Germinal center (tissue), 1 donor: ENCODE measurements at regions not wholly inside any gene's neighbourhood (a gene's known extent, or its start where the extent isn't known, plus 50 kb on each side); places are given as distances from the start of the nearest gene placed in this dataset.
A peak's percentile ranks its signal among the peaks of the same experiment; 100 is the strongest.
"Not testable (repeated sequence)": the region's sequence is repeated elsewhere in the genome, so short reads cannot be mapped to it uniquely, and the experiment has no call there.

Experiments used
- DNase-seq: peaks from one replicate; pipeline ENCODE4 v3.0.0; 2012; ENCODE audit warnings: mixed read lengths, low spot score

DNA sequence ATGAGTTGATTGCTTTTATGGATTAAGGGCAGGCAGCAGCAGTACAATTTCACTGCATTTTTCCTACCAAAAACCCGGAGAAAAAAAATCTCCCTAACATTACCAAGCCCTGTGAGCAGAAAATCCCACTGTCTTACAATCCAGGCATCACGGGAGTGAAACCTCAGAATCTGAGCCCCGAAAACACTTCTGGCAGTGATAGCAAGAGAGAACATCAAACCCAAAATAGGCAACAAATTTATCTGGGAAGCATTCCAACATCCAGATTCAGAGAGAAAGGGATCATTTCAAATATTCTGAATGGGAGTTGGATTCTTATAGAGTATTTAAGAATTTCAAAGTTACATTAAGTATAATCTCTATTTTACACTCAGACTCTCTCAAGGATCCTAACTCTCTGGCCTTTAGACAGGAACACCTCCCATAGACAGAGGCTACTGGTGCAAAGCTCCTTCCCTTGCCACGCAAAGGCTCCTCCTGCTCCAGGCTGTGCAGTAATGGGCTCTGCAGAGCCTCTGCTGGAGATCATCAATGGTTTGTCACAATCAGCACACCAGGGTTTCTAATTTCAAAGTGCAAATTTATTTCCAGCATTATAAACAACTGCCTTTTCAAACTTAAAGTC lies 256.9 kb downstream of the PARM1 start:
- no peak for DNase-seq

DNA sequence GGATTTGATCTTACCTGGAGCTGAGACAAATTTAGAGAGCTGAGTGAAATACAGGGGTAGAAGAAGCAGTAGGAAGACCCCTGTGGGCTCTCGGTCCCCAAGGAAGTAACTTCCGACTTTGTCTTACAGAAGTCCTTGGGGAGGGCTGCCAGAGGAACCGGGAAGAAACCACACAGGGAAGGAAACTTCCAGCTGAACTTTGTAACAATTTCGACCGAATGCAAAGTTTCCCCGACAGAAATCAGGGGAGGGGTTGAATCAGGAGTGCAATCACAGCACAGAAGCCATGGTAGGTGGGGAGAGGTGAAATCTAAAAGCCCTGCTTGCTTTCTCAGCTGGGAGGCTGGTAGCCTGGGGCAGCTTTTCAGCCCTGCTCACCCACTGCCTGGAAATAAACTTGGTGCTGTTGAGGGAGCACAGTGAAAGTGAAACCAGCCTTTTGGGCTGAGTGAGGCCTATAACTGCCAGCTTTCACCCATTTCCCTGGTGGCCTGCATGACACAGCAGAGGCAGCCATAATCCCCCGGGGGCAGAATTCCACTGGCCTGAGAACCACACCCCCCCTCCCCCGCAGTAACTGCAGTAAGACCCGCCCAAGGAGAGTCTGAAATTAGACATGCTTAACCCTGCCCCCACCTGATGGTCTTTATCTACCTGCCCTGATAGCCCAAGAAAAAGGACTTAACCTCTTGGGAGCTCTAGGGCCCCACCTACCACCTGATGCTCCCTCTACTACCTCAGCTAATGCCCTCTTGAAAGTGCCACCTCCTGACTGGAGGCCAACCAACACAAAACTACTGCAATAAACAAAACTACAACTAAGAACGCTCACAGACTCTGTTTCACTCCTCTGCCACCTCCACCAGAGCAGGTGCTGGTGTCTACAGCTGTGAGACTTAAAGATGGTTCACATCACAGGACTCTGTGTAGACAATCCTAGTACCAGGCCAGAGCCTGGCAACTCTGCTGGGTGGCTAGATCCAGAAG lies 248.2 kb downstream of the PARM1 start:
- peak; percentile 28 for DNase-seq

DNA sequence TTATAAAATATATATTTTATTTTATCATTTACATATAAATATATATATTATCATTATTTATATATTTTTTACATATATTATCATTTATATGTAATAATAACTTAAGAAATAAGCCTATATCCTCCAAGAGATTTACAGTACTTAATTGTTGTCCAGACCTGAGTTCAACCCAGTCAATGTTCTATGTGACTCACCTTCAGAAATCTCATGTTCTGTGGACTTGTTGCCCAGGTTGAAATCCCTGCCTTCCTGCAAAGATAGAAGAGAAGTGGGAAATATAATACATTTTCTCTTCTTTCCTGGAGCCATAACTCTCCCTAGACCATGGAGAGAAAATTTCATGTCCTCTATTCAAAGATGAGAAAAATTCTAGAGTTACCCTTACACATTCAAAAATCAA lies 247.3 kb downstream of the PARM1 start:
- no peak for DNase-seq

DNA sequence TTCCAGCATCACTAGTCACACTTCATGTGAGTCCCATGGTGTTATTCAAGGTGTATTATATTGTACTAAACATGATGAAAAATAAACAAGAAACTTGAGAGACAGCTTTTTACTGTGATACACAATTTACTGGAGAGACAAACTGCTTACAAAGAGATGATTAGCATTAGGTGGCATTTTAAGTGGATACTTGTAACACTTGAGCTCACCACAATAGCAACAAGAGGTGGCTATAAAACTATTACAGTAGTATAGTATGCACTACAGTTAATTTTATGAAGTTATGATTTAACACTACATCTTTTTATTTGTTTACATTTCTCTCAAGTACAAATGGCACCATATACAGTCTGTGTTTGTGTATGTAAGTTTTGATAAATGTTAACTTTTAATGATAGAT lies 246.6 kb downstream of the PARM1 start:
- DNase-seq, result no peak

DNA sequence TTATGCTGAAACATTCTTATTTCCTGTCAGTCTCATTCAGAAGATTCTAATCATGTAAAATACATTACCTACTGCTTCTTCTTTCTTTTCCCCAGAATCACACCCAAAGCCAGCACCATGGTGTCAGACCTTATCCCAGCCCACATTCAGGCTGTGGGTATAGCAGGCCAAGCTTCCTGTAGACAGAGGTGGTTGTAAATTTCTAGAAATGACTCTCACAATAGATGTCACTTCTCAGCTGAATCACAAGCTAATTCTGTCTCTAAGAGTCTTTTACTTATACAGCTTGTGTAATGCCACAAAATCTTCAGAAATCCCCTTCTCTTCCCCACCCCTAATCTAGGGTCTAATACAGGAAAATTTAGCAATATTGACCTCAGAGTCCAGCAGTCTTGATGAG lies 239.6 kb downstream of the PARM1 start:
- DNase-seq, result no peak

DNA sequence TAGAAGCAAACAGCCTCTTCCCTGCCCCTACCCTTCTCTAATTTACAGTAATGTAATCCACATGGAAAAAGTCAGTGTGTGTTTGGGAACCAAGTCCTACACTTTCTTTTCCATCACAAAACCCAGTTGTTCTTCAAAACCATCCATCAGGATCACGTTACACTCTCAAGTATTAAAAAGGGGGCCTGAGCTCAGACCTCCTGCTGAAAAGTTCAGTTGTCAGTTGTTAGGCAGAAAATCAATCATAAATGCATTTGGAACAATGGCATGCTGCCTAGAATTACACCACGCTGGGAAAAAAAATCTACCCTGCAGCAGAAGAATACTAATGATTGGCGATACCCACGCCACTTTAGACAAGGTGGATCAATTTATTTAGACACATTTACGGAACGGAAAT lies 236.5 kb downstream of the PARM1 start:
- DNase-seq, result no peak

DNA sequence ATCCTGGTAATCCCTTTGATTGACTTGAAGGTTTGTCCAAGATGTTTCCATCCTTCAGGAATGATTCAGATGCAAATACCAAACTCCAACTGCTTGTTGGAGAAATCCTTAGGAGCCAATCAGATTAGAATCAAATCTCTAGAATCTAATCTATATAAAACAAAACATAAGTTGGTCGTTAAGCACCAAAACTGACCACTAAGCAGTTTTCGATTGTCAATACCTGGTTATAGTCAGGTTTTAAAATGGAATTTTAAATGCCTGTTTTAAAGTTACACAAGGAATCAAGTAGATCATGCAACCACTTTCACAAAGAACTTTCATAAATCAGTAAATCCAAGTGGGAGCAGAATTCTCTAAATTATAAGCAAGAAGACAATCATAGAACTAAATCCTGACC lies 236.1 kb downstream of the PARM1 start:
- no peak for DNase-seq

DNA sequence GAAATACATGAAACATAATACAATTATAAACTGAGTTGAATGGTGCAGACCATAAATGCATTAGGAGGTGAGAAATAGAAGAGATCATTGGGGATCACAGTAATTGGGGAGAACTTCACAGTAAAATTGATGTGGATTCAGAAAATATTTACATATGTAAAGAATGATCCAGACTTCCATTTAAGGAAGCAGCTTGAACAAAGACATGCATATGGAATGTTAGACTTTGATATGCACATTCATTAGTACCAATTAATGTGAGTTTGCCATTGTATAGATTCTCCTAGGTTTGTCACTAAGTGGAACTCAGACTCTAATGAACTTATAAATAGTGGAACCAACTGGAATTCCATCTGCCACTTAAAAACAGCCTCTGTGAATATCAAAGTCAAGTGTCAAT lies 235.6 kb downstream of the PARM1 start:
- DNase-seq, result no peak

DNA sequence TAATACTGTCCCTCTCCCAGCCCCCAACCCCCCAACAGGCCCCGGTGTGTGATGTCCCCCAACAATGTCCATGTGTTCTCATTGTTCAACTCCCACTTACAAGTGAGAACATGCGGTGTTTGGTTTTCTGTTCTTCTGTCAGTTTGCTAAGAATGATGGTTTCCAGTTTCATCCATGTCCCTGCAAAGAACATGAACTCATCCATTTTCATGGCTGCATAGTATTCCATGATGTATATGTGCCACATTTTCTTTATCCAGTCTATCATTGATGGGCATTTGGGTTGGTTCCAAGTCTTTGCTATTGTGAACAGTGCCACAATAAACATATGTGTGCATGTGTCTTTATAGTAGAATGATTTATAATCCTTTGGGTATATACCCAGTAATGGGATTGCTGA lies 232.2 kb downstream of the PARM1 start:
- not testable (repeated sequence) for DNase-seq

DNA sequence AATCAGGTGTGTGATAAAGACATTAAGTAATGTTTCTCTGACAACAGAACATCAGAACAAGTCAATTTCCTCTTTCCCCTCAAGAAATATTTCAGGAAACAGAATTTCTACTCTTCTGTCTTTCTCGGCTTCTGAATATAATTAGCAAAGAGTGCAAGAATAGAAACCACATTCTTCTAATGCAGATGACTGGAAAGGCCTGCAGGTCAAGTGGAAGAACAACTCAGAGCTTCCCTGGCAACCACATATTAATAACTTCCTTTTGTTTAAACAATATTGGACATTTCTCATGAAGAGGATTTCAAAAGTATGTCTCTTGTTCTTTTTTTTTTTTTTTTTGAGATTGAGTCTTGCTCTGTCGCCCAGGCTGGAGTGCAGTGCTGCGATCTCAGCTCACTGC lies 225.5 kb downstream of the PARM1 start:
- no peak for DNase-seq

DNA sequence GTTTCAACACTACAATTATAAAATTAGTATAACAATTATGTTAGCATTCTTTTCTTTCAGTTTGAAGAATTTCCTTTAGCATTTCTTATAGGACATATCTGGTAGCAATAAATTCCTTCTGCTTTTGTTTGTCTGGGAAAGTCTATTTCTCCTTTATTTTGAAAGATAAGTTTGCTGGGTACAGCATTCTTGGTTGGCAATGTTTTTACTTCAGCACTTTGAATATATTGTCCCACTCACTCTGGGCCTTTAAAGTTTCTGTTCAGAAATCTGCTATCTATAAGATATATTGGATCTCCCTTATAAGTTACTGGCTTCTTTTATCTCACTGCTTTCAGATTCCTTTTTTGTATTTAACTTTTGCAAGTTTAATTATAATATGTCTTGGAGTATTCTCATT lies 222.1 kb downstream of the PARM1 start:
- no peak for DNase-seq

DNA sequence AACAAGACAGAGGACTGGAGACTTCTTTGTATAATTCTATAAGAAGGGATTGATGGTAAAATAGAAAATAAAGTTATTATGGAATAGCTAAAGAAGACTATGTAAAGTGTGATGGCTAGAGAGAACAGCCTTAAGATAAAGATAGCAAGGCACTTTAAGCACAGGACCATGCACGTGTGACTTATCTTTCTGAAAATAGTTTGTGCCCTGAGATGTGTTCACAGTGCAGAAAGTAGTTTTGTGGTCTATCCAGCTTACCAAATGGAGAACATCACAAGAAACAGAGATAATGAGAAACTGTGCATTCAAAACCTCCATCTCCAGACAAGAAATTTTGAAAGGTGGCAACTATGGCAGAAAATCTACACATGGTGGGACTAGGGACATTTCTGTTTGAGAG lies 213.3 kb downstream of the PARM1 start:
- no peak for DNase-seq

DNA sequence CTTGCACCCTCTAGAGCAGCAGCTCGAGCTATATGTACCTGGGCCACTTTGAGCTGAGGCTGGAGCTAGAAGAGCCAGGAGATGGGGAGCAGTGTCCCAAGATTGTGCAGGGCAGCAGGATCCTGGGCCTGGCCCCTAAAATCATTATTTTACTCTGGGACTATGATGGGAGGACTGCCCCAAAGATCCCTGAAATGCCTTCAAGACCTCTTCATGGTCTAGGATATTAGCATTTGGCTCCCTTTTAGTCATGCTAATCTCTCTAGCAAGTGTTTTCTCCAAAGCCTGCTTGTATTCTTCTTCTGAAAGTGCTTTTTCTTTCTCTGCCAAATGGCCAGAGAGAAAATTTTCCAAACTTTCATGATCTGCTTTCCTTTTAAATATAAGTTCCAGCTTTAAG lies 211.6 kb downstream of the PARM1 start:
- DNase-seq, result no peak

DNA sequence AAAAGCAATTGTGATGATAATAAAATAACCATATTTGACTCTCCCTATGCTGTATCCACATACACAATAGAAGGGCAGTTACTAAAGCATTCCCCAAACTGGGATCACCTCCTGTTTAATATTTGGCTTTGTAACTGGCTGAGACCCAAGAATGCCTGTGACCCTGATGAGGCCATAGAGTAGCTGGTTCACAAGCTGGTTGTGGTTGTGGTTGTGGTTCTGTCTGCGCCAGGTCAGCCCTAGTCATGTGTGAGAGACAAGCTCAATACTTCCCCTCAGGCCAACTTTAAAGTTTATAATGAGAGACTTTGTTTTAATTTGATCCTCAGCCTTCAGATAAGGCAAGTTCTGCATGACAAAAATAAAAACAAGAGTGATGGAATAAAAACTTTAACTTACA lies 209.9 kb downstream of the PARM1 start:
- DNase-seq, result no peak

DNA sequence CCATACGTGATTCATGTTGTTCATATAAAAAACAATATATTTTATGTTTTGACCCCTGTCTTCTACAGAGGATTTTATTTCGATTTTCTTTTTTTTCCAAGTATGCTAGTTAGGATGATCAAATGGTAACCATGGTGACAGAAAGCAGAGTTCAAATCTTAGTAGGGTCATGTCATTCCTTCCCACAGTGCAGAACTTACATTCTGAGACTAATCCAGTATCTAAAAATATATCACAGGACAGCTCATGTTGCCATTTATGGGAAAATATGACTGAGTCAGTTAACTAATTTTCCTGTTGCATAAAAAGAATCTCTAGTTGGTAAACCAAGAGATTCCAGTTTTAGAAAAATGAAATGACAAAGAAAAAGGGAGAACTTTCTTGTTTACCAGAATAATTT lies 209.5 kb downstream of the PARM1 start:
- no peak for DNase-seq

DNA sequence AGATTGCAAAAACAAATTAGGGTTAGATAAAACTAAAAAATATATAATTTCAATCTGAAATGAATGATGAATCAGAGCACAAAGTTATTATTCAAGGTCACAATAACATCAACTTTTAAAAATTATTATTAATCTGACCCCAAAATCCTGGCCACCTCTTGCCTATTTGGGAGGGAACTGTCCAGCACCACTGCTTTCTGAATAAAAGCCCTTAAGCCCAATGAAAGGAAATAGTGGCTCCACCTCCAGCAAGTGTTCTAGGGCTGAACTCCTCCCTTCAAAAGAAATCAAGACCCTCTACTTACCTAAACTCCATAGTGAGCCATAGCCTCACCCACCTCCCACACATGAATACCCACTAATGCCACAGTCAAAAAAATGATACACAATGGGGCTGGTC lies 208.2 kb downstream of the PARM1 start:
- no peak for DNase-seq

DNA sequence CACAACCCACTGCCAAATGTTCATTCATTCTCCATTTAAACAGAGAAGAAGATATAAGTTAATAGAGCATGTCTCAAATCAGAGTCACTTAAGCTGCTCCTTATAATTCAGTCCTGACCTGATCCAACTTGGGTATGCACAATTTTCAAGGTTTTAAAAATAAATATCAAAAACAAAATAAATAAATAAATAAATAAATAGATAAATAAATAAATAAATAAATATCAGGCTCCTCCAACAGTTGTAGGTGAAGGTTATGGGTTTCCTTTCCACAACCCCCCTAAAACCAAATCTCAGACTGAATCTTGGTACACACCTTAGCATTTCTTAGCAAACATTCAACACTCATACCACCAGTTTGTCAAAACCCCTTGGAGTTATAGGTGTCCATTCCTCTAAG lies 204.4 kb downstream of the PARM1 start:
- no peak for DNase-seq

DNA sequence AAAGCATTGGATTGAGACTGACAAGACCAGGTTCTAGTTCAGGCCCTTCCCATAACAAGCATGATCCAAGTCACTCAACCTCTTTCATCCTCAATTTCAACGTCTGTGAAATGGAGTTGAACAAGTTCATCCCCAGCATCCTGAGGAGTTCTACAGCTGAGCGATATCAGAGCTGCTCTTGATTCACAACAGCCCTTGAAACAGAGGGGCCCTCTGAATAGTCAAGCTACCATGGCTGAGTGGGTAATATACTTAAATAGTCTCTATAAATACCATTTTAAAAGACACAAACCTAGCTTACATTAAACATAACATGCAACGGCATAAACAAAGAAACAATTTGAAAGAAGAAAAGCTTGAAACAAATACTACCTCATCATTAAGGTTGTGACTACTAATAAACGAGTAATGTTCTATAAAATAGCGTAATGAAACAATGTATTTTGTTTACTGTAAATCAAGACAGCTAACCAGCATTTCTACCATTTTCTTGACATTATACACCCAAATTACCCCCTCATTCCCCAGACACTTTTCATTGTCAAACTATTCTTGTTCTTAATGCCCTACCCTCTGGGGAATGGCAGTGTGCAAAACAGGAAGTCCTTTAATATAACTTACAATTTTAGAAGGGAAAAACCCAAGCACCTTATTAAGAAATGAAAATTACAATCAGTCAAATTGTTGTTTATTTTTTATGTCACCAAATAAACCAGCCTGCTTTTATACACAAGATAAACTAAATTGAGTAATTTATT lies 202.3 kb downstream of the PARM1 start:
- peak; percentile 51 for DNase-seq

DNA sequence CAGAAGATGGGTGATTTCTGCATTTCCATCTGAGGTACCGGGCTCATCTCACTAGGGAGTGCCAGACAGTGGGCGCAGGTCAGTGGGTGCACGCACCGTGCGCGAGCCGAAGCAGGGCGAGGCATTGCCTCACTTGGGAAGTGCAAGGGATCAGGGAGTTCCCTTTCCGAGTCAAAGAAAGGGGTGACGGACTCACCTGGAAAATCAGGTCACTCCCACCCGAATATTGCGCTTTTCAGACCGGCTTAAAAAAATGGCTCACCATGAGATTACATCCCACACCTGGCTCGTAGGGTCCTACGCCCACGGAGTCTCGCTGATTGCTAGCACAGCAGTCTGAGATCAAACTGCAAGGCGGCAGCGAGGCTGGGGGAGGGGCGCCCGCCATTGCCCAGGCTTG lies 194.0 kb downstream of the PARM1 start:
- not testable (repeated sequence) for DNase-seq

DNA sequence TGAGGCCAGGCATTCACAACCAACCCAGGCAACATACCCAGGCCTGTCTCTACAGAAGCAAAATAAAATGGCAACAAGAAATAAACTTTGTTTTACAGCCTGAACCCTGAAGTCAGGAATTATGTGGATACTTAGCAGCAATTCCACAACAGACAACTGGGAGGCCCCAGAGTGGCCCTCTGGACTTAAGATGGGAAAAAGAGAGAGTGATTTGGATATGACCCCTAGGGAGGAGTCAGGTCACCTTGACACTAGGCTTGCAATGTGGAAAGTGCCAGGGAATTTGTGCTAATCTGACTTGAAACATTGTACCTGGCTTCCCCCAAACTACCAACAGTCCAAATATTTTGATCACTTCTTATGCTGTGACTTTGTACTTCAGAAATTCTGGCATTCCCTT lies 193.1 kb downstream of the PARM1 start:
- DNase-seq, result no peak

DNA sequence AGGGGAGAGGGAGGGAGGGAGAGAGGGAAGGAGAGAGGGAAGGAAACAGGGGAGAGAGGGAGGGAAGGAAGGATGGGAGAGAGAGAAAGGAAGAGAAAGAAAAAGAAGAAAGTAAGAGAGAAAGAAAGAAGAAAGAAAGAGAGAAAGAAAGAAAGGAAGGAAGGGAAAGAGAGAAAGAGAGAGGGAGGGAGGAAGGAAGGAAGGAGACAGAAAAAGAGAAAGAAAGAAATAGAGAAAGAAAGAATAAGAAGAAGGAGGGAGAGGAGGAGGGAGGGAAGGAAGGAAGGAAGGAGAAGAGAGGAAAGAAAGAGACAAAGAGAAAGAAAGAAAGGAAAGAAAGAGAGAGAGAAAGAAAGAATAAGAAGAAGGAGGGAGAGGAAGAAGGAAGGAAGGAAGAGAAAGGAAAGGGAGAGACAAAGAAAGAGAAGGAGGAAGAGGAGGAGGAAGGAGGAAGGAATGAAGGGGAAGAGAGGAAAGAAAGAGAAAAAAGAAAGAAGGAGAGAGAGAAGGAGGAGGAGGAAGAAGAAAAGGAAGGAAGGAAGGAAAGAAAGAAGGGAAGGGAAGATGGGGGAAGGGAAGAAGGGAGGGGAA lies 189.6 kb downstream of the PARM1 start:
- DNase-seq, result no peak

DNA sequence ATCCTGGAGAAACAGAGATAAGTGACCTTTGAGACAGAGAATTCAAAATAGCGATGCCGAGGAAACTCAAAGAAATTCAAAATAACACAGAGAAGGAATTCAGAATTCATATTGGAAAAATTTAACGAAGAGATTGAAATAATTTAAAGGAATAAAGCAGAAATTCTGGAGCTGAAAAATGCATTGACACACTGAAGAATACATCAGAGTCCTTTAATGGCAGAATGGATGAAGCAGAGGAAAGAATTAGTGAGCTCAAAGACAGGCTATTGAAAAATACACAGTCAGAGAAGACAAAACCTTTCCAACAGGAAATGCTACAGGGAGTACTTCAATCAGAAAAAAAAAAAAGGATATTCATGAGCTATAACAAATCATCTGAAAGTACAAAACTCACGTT lies 185.8 kb downstream of the PARM1 start:
- DNase-seq, result no peak

DNA sequence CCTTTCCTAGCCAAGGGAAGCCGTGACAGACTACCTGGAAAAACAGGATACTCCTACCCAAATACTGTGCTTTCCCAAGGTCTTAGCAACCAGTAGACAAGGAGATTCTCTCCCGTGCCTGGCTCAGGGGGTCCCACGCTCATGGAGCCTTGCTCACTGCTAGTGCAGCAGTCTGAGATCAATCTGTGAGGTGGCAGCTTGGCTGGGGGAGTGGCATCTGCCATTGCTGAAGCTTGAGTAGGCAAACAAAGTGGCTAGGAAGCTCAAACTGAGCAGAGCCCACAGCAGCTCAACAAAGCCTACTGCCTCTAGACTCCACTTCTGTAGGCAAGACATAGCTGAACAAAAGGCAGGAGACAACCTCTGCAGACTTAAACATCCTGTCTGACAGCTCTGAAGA lies 177.1 kb downstream of the PARM1 start:
- DNase-seq, result no peak
